Vagina (tissue), 2 donors: ENCODE measurements at regions not wholly inside any gene's neighbourhood (a gene's known extent, or its start where the extent isn't known, plus 50 kb on each side); places are given as distances from the start of the nearest gene placed in this dataset.

Experiments
- POLR2A ChIP-seq, 2 donors: fragments of 450-650 bp; IDR thresholded peaks; one replicate each; pipeline ENCODE4 v1.6.1; 2017; ENCODE audit warnings: antibody characterized with exemption in 2 of 2, mild to moderate bottlenecking in 2 of 2, moderate library complexity in 2 of 2
- POLR2AphosphoS5 ChIP-seq, 2 donors: sonication (generic); formaldehyde crosslinking; IDR thresholded peaks; one replicate each; pipeline ENCODE4 v1.9.0; 2017; ENCODE audit warnings: antibody characterized with exemption in 2 of 2, mild to moderate bottlenecking in 2 of 2, low read depth in 1 of 2; ENCODE audit not compliant: insufficient read depth in 1 of 2
- TF ChIP-seq, protein P1 (sequence below), 3 experiments: fragments of 450-650 bp in 2 of 3; fragments of 200-600 bp in 1 of 3; sonication (generic) in 1 of 3; IDR thresholded peaks; one replicate each; pipeline ENCODE4 v1.5.1; 2017 to 2019; ENCODE audit warnings: antibody characterized with exemption in 3 of 3, mild to moderate bottlenecking in 2 of 3, moderate library complexity in 2 of 3

DNA sequence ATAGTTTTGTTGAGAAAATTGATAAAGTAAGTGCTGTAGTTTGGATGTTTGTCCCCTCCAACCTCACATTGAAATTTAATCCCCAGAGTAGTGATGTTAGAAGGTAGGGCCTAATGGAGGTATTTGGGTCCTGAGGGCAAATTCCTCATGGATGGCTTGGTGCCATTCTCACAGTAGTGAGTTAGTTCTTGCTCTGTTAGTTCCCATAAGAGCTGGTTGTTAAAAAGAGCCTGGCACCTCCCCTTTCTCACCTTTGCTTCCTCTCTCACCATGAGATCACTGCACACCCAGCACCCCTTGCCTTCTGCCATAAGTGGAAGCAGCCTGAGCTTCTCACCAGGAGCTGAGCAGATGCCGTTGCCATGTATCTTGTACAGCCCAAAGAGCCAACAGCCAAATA, 354.8 kb upstream of the NFIA start:
- TF ChIP-seq POLR2AphosphoS5 (IDR thresholded peaks at IDR 0.05; ENCODE audit: insufficient read depth in 1 of 2, low read depth in 1 of 2) (no peak), POLR2A (IDR thresholded peaks at IDR 0.05) (no peak)
- TF ChIP-seq, protein P1, sequence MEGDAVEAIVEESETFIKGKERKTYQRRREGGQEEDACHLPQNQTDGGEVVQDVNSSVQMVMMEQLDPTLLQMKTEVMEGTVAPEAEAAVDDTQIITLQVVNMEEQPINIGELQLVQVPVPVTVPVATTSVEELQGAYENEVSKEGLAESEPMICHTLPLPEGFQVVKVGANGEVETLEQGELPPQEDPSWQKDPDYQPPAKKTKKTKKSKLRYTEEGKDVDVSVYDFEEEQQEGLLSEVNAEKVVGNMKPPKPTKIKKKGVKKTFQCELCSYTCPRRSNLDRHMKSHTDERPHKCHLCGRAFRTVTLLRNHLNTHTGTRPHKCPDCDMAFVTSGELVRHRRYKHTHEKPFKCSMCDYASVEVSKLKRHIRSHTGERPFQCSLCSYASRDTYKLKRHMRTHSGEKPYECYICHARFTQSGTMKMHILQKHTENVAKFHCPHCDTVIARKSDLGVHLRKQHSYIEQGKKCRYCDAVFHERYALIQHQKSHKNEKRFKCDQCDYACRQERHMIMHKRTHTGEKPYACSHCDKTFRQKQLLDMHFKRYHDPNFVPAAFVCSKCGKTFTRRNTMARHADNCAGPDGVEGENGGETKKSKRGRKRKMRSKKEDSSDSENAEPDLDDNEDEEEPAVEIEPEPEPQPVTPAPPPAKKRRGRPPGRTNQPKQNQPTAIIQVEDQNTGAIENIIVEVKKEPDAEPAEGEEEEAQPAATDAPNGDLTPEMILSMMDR (IDR thresholded peaks at IDR 0.05) = no peak
